Gastroesophageal sphincter (tissue), 4 donors: ENCODE measurements at regions not wholly inside any gene's neighbourhood (a gene's known extent, or its start where the extent isn't known, plus 50 kb on each side); places are given as distances from the start of the nearest gene placed in this dataset.
"Not testable (repeated sequence)": the region's sequence is repeated elsewhere in the genome, so short reads cannot be mapped to it uniquely, and the experiment has no call there.

Experiments used
- ATAC-seq: fragments of 150-250 bp; one replicate; pipeline ENCODE4 v1.9.1; 2016; ENCODE audit warnings: mild to moderate bottlenecking, moderate library complexity
- H3K27ac ChIP-seq, 4 donors: fragments of 200-600 bp; sonication (generic) in 3 of 4; 1 replicate in 3 of 4; 2 replicates in 1 of 4; pipeline ENCODE4 v1.5.1; 2016 to 2019
- H3K27me3 ChIP-seq: fragments of 200-600 bp; sonication (generic); one replicate; pipeline ENCODE4 v1.5.1; 2019
- H3K36me3 ChIP-seq, 2 donors: fragments of 200-600 bp; sonication (generic); one replicate each; pipeline ENCODE4 v1.5.1; 2019; ENCODE audit warnings: control low read depth in 1 of 2
- H3K4me1 ChIP-seq, 3 donors: fragments of 200-600 bp; sonication (generic); 1 replicate in 2 of 3; 2 replicates in 1 of 3; pipeline ENCODE4 v1.5.1; 2016 to 2019; ENCODE audit warnings: control low read depth in 2 of 3
- H3K4me3 ChIP-seq, 2 donors: fragments of 200-600 bp; sonication (generic); one replicate each; pipeline ENCODE4 v1.5.1; 2019; ENCODE audit warnings: mild to moderate bottlenecking in 1 of 2, moderate library complexity in 1 of 2
- H3K9me3 ChIP-seq, 3 donors: fragments of 200-600 bp; sonication (generic); one replicate each; pipeline ENCODE4 v1.5.1; 2017 to 2019; ENCODE audit warnings: control low read depth in 2 of 3
- CTCF ChIP-seq, 4 experiments: fragments of 200-600 bp in 2 of 4; fragments of 450-650 bp in 2 of 4; sonication (generic) in 1 of 4; IDR thresholded peaks; one replicate each; pipeline ENCODE4 v1.5.1; 2017 to 2019; ENCODE audit warnings: antibody characterized with exemption in 4 of 4, mild to moderate bottlenecking in 2 of 4, moderate library complexity in 2 of 4
- EP300 ChIP-seq: sonication (generic); formaldehyde crosslinking; IDR thresholded peaks from one replicate; pipeline ENCODE4 v1.6.1; 2017; ENCODE audit warnings: antibody characterized with exemption, mild to moderate bottlenecking
- POLR2A ChIP-seq, 2 donors: fragments of 450-650 bp; IDR thresholded peaks; one replicate each; pipeline ENCODE4 v1.6.1; 2017; ENCODE audit warnings: antibody characterized with exemption in 2 of 2, mild to moderate bottlenecking in 2 of 2, moderate library complexity in 1 of 2
- POLR2AphosphoS5 ChIP-seq: sonication (generic); formaldehyde crosslinking; IDR thresholded peaks from one replicate; pipeline ENCODE4 v1.6.1; 2017; ENCODE audit warnings: antibody characterized with exemption
- WGBS, 2 donors: methylation state at CpG; one replicate each; pipeline ENCODE4 v1.1.5; 2018; ENCODE audit warnings: low coverage in 1 of 2; 5-methylcytosine and 5-hydroxymethylcytosine counted together

DNA sequence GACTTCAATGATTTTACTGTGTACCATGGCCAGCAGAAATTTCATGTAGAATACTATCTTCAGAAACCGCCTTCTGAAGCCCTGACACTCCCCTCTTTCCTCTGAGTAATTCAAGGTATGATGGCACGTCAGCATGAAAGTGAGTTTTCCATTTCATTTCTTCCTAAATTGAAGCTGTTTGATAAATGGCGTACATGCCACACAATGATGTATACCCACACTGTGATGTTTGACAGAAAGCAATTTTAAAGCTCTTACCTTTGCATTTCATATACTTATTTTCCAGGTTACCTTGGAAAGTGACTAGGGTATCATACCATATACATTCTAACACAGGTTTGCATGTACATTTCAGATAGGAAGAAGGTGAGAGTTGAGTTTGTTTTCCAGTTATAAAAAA lies 147.9 kb upstream of the LRRC3B start:
- TF ChIP-seq EP300 (no peak), POLR2A (IDR thresholded peaks at IDR 0.05) (no peak), CTCF (IDR thresholded peaks at IDR 0.05) (no peak), POLR2AphosphoS5 (no peak)
- no peaks in the 10 kb centered on the region for H3K4me1 ChIP-seq
- WGBS, 2 donors: 88 to 89% methylated on average over 3 of the region's 3 CpGs

GRCh38 chr3:26480377-26480776 lies 142.2 kb upstream of the LRRC3B start:
- no peak for ATAC-seq
- Histone ChIP-seq H3K27ac (no peak overlapping the region), H3K27me3 (no peaks in the 10 kb centered on the region), H3K4me1 (no peaks in the 10 kb centered on the region), H3K36me3 (no peaks in the 10 kb centered on the region), H3K9me3 (no peaks in the 10 kb centered on the region), H3K4me3 (no peak overlapping the region)
- no peak for TF ChIP-seq EP300
- TF ChIP-seq POLR2AphosphoS5: no peak
- no peak for TF ChIP-seq CTCF (IDR thresholded peaks at IDR 0.05)
- TF ChIP-seq POLR2A (IDR thresholded peaks at IDR 0.05): no peak

More for the DNA sequence above, 147.9 kb upstream of the LRRC3B start:
- Histone ChIP-seq H3K27me3 (no peaks in the 10 kb centered on the region), H3K36me3 (no peaks in the 10 kb centered on the region), H3K9me3 (no peaks in the 10 kb centered on the region), H3K4me3 (no peak overlapping the region), H3K27ac (no peak overlapping the region)
- no peak for ATAC-seq

DNA sequence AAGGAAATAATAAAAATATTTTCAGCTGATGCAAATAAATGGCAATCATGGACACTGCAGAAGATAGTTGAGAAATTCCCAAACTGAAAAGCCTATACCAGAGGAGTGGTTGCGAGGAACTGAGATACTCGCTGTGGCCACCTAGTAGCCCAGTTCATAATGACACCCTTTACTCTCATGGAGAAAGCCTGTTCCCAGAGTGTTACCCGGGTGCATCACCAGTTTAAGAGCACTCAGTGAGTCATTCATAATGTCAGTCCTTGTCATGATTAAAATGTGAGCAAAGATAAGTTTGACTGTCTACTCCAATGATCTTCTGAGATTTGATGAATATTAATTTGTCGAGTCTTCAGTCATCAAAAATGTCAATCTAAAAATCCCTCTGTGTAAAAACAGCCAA lies 138.4 kb upstream of the LRRC3B start:
- H3K27me3 ChIP-seq: no peaks in the 10 kb centered on the region
- no peaks in the 10 kb centered on the region for H3K36me3 ChIP-seq
- WGBS, 2 donors: 85 to 87% methylated on average over 3 to 4 of the region's 4 CpGs
- no peak for ATAC-seq
- H3K9me3 ChIP-seq: no peaks in the 10 kb centered on the region
- no peaks in the 10 kb centered on the region for H3K4me1 ChIP-seq
- TF ChIP-seq POLR2A (IDR thresholded peaks at IDR 0.05) (no peak), EP300 (no peak), POLR2AphosphoS5 (no peak)
- no peak overlapping the region for H3K4me3 ChIP-seq
- no peak overlapping the region for H3K27ac ChIP-seq

- Histone ChIP-seq H3K27me3 (no peaks in the 10 kb centered on the region), H3K9me3 (no peaks in the 10 kb centered on the region), H3K36me3 (no peaks in the 10 kb centered on the region), H3K4me1 (no peaks in the 10 kb centered on the region), H3K4me3 (no peak overlapping the region), H3K27ac (no peak overlapping the region)
- TF ChIP-seq CTCF (IDR thresholded peaks at IDR 0.05) (no peak), EP300 (no peak)
- ATAC-seq: no peak
- 51 to 62% methylated on average over 2 of the region's 2 CpGs for WGBS, 2 donors
These were observed 124.3 kb upstream of the LRRC3B start for GRCh38 chr3:26498271-26498670.

GRCh38 chr3:26505399-26505798 lies 117.2 kb upstream of the LRRC3B start:
- H3K4me3 ChIP-seq: no peak overlapping the region

GRCh38 chr3:26514445-26515029 lies 108.0 kb upstream of the LRRC3B start:
- 86 to 89% methylated on average over 4 to 5 of the region's 5 CpGs for WGBS, 2 donors
- H3K27ac ChIP-seq, H3K4me3 ChIP-seq, H3K4me1 ChIP-seq, H3K36me3 ChIP-seq, ATAC-seq, H3K9me3 ChIP-seq, H3K27me3 ChIP-seq: not testable (repeated sequence)

More at GRCh38 chr3:26505399-26505798, 117.2 kb upstream of the LRRC3B start:
- Histone ChIP-seq H3K27ac (no peak overlapping the region), H3K36me3 (no peaks in the 10 kb centered on the region), H3K27me3 (no peaks in the 10 kb centered on the region), H3K9me3 (no peaks in the 10 kb centered on the region), H3K4me1 (peaks cover 0 to 6% (median 0%) of the 10 kb centered on the region in 3 donors)
- no peak for TF ChIP-seq CTCF (IDR thresholded peaks at IDR 0.05)
- TF ChIP-seq POLR2A (IDR thresholded peaks at IDR 0.05): no peak
- TF ChIP-seq EP300: no peak
- no peak for TF ChIP-seq POLR2AphosphoS5
- ATAC-seq: no peak
- 44 to 46% methylated on average over 3 of the region's 3 CpGs for WGBS, 2 donors
